NCI-H345 (cell line): ENCODE measurements at regions not wholly inside any gene's neighbourhood (a gene's known extent, or its start where the extent isn't known, plus 50 kb on each side); places are given as distances from the start of the nearest gene placed in this dataset.

Experiments
- DNase-seq: peaks from one replicate; lab custom pipeline; 2025; lab: John Stamatoyannopoulos, UW

DNA sequence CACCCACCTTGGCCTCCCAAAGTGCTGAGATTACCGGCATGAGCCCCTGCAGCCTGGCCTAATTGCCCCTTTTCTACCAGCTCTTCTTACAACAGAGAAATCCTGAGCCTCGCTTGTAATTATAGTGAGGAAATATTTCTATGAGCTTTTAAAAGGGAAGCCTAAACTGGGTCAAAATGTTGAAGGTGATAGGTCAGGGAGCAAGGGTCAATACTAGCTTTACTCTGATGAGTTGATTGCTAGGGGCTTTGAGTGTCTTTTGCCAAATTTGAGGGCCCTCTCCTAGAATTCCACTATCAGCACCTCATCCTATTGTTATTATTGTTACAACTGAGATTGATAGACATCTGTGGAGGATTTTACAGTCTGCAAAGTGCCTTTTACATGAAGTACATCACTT, 62.4 kb upstream of the PIAS1 start:
- no peak for DNase-seq

DNA sequence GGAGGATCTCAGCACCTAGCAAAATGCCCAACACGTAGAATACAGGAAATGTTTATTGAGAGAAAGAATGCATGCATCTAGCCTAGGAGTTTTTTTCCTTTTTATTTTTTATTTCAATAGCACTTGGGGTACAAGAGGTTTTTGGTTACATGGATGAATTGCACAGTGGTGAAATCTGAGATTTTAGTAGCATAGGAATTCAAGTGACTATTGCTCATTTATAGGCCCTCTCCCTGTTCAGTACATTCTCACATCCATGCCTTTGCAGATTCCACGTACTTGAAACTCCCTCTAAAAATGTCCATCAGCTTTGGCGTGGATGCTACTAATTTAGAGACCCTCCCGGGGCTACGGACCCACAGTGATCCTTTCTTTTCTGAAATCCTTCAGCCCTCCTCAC, 61.7 kb upstream of the PIAS1 start:
- DNase-seq = no peak

DNA sequence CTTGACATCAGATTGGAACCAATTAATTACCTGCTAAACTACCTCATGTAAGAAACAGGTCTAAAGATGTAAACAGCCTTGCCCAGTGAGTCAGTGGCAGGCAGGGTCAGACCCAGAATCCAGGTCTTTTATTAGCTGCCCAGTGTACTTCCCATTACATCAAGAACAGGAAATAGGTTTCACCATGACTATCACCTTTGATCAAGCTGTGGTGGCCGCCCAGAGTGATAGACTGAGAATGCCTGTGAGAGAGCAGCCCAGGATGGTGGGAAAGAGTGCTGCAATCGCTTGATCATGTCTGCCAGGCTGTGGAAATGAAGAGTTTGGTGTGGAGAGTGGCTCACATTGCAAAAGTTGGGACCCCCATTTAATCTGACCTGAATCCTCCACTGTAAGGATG, 61.3 kb upstream of the PIAS1 start:
- DNase-seq = no peak

DNA sequence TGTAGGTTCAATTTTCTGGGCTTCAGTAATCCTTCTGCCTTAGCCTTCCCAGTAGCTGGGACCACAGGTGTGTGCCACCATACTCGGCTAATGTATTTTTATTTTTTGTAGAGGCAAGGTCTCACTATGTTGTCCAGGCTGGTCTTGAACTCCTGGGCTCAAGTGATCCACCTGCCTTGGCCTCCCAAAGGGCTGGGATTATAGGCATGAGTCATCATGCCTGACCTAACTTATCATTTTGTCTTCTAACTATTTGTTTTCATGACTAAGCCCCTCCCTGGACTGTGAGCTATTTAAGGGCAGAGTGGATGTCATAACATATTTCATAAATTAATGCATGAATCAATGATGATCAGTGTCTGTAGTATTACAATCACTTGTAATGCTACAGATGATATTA, 56.1 kb upstream of the PIAS1 start:
- no peak for DNase-seq

DNA sequence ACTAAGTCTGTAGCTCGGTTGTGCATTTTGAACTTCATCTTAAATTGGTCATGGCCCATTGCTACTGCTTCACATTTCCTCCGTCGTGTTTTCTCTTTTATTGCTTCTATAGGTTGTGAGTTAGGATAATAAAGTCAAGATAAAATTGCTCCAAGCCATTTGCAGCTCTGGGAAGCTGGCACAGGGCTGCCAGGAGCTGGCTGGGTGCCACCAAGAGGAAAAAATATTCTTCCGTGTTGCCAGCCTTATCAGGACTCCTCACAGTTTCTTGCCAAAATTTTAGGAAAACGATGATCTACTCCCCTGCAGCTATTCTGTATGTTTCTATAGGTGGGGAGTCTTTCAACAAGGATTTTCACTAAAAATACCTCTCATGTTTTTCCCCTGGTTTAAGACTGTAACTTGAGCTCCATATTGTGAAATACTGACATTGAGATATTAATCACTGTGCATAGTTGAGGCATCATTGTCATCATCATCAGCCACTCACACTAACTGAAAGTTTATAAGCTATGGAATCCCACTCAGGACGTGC, 55.4 kb upstream of the PIAS1 start:
- peak; percentile 45 for DNase-seq

DNA sequence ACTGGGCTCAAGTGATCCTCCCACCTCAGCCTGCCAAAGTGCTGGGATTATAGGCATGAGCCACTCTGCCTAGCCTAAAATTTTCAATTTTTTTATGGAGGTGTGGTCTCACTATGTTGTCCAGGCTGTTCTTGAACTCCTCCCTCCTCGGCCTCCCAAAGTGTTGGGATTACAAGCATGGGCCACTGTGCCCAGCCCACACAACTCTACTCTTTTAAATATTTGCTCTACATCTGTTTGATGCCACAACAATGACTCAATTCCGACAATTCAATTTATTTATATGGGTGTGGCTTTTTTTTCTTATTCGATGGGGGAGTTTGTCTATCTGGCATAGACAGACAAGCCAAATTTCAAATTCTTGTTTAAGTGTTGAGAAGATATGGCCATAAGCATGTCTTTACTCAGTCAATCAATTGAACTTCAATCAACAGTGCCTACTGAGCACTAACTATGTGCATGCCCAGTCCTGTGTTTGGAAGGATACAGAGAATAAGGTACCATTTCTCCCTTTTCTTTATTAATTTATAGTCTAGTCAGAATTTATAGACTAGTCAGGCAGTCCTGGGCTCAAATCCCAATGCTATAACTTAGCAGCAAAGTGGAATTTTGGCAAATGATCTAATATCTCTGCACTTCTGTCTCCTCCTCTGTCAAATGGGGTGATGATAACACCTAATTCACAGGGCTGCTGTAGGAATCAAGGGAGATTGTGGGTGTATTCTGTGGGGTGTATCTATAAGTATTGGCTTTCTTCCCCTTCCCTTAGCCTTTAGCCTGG, 54.6 kb upstream of the PIAS1 start:
- no peak for DNase-seq

DNA sequence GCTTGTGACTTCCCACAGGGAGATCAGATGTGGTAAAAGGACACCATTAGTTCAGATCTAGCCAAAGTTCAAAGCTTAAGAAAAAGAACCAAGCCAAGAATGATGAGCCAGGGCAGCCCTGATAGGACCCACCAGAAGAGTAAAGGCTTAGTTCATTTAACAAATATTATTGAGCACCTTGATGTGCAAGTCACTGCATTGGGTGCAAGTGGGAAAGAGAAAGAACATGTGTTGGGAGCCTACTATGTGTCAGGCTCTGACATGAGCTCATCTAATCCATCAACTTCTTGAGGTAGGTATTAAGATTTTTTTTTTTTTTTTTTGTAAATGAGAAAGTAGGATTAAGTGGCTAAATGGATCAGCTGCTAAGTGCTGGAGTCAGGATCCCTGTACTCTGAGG, 53.4 kb upstream of the PIAS1 start:
- no peak for DNase-seq

DNA sequence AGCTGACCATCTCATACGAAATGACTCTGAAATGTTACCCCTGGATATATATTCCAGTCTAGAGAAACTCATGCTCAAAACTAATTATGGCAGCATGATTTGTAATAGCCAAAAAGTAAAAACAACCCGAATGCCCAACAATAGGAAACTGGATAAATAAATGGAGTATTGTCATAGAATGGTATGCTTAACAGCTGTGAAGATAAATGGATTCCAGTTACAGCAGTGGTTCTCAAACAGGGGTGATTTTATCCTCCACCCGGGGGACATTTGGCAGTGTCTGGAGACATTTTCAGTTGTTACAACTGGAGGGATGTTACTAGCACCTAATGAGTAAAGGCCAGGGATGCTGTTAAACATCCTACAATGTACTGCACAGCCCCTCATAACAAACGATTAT, 52.3 kb upstream of the PIAS1 start:
- no peak for DNase-seq

DNA sequence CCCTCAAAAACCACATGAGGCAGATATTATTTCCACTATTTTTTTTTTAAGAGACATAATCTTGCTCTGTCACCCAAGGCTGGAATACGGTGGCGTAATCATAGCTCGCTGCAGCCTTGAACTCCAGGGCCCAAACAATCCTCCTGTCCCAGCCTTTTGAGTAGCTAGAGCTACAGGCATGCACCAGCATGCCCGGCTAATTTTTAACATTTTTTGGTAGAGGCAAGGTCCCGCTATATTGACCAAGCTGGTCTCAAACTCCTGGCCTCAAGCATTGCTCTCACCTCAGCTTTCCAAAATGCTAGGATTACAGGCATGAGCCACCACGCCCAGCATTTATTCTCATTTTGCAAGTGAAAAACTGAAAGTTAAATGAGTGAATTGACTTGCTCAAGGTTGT, 50.8 kb upstream of the PIAS1 start:
- no peak for DNase-seq
